Endothelial cell of umbilical vein (primary cell): ENCODE measurements at regions not wholly inside any gene's neighbourhood (a gene's known extent, or its start where the extent isn't known, plus 50 kb on each side); places are given as distances from the start of the nearest gene placed in this dataset.

Experiments
- BruUV-seq: library from RNA; stranded (reverse); fragments of 400-500 nt; replicated peaks from 2 replicates; lab custom pipeline; 2021; lab: Mats Ljungman, UMichigan
- CTCF ChIA-PET: fragments of 300-600, 350-600 bp; sonication (Branson Sonifier 250); formaldehyde crosslinking; loops from one replicate; lab custom pipeline; 2021; ENCODE audit warnings: antibody characterized with exemption, inconsistent platforms; lab: Charles Lee
- POLR2A ChIA-PET: fragments of 300-600, 350-600 bp; sonication (Branson Sonifier 250); formaldehyde crosslinking; loops from one replicate; lab custom pipeline; 2021; ENCODE audit warnings: antibody characterized with exemption, inconsistent platforms; lab: Charles Lee
- DNase-seq: peaks from one replicate; pipeline ENCODE4 v3.0.0-alpha.2; 2011; ENCODE audit warnings: low read depth, low spot score
- FAIRE-seq: peaks from 2 replicates; lab custom pipeline; 2011; peaks lifted over from hg19 to GRCh38; lab: Jason Lieb, UNC
- H2AFZ ChIP-seq: 2 replicates; pipeline ENCODE4 v1.6.0; 2012; ENCODE audit warnings: low read depth, low read length, control low read depth, inconsistent platforms
- H3K27ac ChIP-seq: 2 replicates; pipeline ENCODE4 v1.5.1; 2011; ENCODE audit warnings: low read depth, mild to moderate bottlenecking, control low read depth, low read length, moderate library complexity; ENCODE audit not compliant: insufficient read depth
- H3K27me3 ChIP-seq, 2 experiments: 2 replicates each; pipeline versions ENCODE4 v1.6.0 to v1.6.1; 2011; ENCODE audit warnings: low read length in 2 of 2, mixed read lengths in 1 of 2; ENCODE audit not compliant: control insufficient read depth in 2 of 2, insufficient read depth in 2 of 2
- H3K36me3 ChIP-seq, 2 experiments: 2 replicates in 1 of 2; 3 replicates in 1 of 2; pipeline ENCODE4 v1.5.1; 2011; ENCODE audit warnings: low read length in 2 of 2, mild to moderate bottlenecking in 1 of 2, moderate library complexity in 1 of 2; ENCODE audit not compliant: control insufficient read depth in 2 of 2, insufficient read depth in 2 of 2; ENCODE audit errors: extremely low read depth in 1 of 2
- H3K4me1 ChIP-seq: 3 replicates; pipeline ENCODE4 v1.5.1; 2011; ENCODE audit warnings: mild to moderate bottlenecking, low read length; ENCODE audit not compliant: control insufficient read depth, insufficient read depth; ENCODE audit errors: extremely low read depth
- H3K4me2 ChIP-seq: 2 replicates; pipeline ENCODE4 v1.6.1; 2011; ENCODE audit warnings: low read length, control low read depth, mixed read lengths; ENCODE audit not compliant: insufficient read depth
- H3K4me3 ChIP-seq, 3 experiments: fragments of 200-600 bp in 1 of 3; sonication (generic), shearing (Covaris generic) in 1 of 3; replicated peaks in 1 of 3; 2 replicates each; pipeline ENCODE4 v1.5.1; 2011 to 2016; ENCODE audit warnings: control low read depth in 3 of 3, low read length in 3 of 3, mild to moderate bottlenecking in 2 of 3, inconsistent platforms in 1 of 3, low read depth in 1 of 3, moderate library complexity in 1 of 3; ENCODE audit not compliant: insufficient read depth in 1 of 3
- H3K79me2 ChIP-seq: 2 replicates; pipeline ENCODE4 v1.6.0; 2012; ENCODE audit warnings: low read length, inconsistent platforms; ENCODE audit not compliant: control insufficient read depth, insufficient read depth
- H3K9ac ChIP-seq: replicated peaks from 2 replicates; pipeline ENCODE3; 2011; ENCODE audit warnings: low read length, control low read depth; ENCODE audit not compliant: insufficient read depth; ENCODE audit errors: extremely low read depth
- H3K9me1 ChIP-seq: replicated peaks from 3 replicates; pipeline ENCODE4 v1.6.0; 2011; ENCODE audit warnings: mild to moderate bottlenecking, low read length; ENCODE audit not compliant: control insufficient read depth, insufficient read depth; ENCODE audit errors: extremely low read depth
- H3K9me3 ChIP-seq: replicated peaks from 2 replicates; pipeline ENCODE4 v1.5.1; 2012; ENCODE audit warnings: low read length, inconsistent platforms; ENCODE audit not compliant: control insufficient read depth, insufficient read depth
- H4K20me1 ChIP-seq: replicated peaks from 2 replicates; pipeline ENCODE3; 2011; ENCODE audit warnings: mild to moderate bottlenecking, low read length; ENCODE audit not compliant: control insufficient read depth, insufficient read depth; ENCODE audit errors: extremely low read depth
- EZH2 ChIP-seq: IDR thresholded peaks from 2 replicates; pipeline ENCODE4 v1.6.1; 2012; ENCODE audit warnings: borderline replicate concordance, low read depth, mild to moderate bottlenecking, moderate library complexity, low read length, inconsistent platforms; ENCODE audit not compliant: severe bottlenecking
- FOS ChIP-seq: IDR thresholded peaks from 2 replicates; pipeline ENCODE4 v1.6.1; 2011; ENCODE audit warnings: mild to moderate bottlenecking, low read length, moderate library complexity, borderline replicate concordance; ENCODE audit not compliant: insufficient read depth
- GATA2 ChIP-seq: IDR thresholded peaks from 2 replicates; pipeline ENCODE4 v1.7.0; 2011; ENCODE audit warnings: low read depth, mild to moderate bottlenecking, moderate library complexity, mixed read lengths, low read length; ENCODE audit not compliant: insufficient read length, insufficient read depth
- JUN ChIP-seq: IDR thresholded peaks from 2 replicates; pipeline ENCODE4 v1.6.1; 2011; ENCODE audit warnings: borderline replicate concordance, low read depth; ENCODE audit not compliant: insufficient read length, insufficient read depth
- MYC ChIP-seq: IDR thresholded peaks from one replicate; pipeline ENCODE4 v1.6.1; 2011; ENCODE audit warnings: mild to moderate bottlenecking, low read depth, low read length
- POLR2A ChIP-seq: IDR thresholded peaks from 2 replicates; pipeline ENCODE4 v1.6.1; 2012; ENCODE audit warnings: low read depth, mild to moderate bottlenecking, control low read depth, low read length
- POLR2AphosphoS5 ChIP-seq: IDR thresholded peaks from 2 replicates; pipeline ENCODE4 v1.6.1; 2012; ENCODE audit warnings: low read depth, mild to moderate bottlenecking, control low read depth, low read length, moderate library complexity; ENCODE audit not compliant: insufficient read depth
- dilution Hi-C: fragments of 300-500 bp; cut with MboI; formaldehyde crosslinking; loops from one replicate; pipeline ENCODE4 v1.15.0; 2019; ENCODE audit warnings: low sequenced_read_pairs; ENCODE audit not compliant: extremely low pct_ligation_motif_present
- intact Hi-C: fragments of 100-400 bp; cut with micrococcal nuclease; formaldehyde crosslinking; loops from one replicate; pipeline ENCODE4 v1.10.0; 2022
- TF ChIP-seq, protein P1 (sequence below), 2 donors: IDR thresholded peaks; 1 replicate in 1 of 2; 2 replicates in 1 of 2; pipeline ENCODE4 v1.5.1; 2011; ENCODE audit warnings: low read length in 2 of 2, mild to moderate bottlenecking in 2 of 2, moderate library complexity in 2 of 2, control low read depth in 1 of 2, inconsistent platforms in 1 of 2, low read depth in 1 of 2; ENCODE audit not compliant: insufficient read depth in 1 of 2; ENCODE audit errors: extremely low read depth in 1 of 2
- TF ChIP-seq, protein P2 (sequence below): IDR thresholded peaks from 2 replicates; pipeline ENCODE4 v1.6.1; 2011; ENCODE audit not compliant: insufficient read depth, insufficient read length

DNA sequence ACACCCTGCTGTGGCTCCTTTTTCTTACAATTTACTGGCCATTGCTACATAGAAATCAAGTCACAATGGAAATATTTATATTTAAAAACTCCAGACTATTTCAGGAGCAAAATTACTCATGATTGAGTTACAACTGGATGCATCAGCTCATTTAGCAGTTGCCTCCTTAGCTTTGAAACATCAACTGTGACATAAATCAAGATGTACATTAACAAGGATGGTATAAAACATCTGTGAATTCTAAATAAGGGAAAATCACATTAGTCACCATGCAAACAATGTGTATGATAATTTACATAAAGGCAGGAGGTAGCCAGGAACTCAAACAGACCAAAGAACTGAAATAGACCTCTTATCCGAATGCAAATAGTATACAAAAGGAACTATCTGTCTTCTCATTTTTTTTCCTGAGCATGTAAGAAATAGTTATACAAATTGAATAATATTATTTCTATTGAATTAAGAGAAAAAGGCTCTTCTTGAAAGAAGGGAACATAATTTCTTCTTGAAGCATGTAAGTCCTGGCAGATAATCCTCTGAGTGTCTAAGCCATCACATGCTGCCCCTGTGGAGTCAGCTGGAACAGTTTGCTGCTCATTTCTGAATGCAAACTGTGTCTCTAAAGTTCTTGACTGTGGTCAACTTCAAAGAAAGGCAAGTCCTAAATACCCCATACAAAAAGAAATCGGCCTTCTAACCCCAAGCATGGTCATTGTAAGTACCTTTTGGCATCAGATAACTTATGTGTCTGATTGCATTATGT lies 151.2 kb downstream of the NAA11 start:
- no peaks in the 10 kb centered on the region for H3K9me3 ChIP-seq
- ChIA-PET CTCF (interaction anchor here (0.6 to 1.6 kb wide), 3 partner anchors 9 to 352 kb away, joined by 3 read pairs; no protein-coding TSS in a partner anchor), POLR2A (no interaction called here)
- H3K27ac ChIP-seq = no peak overlapping the region
- no peak overlapping the region for H3K9ac ChIP-seq
- no peaks in the 10 kb centered on the region for H4K20me1 ChIP-seq
- intact Hi-C loops (no loop called here), dilution Hi-C loops (no loop called here)
- TF ChIP-seq POLR2A = no peak
- TF ChIP-seq POLR2AphosphoS5 = no peak
- TF ChIP-seq MYC = no peak
- no peak for TF ChIP-seq FOS
- TF ChIP-seq JUN = no peak
- TF ChIP-seq, protein P1, sequence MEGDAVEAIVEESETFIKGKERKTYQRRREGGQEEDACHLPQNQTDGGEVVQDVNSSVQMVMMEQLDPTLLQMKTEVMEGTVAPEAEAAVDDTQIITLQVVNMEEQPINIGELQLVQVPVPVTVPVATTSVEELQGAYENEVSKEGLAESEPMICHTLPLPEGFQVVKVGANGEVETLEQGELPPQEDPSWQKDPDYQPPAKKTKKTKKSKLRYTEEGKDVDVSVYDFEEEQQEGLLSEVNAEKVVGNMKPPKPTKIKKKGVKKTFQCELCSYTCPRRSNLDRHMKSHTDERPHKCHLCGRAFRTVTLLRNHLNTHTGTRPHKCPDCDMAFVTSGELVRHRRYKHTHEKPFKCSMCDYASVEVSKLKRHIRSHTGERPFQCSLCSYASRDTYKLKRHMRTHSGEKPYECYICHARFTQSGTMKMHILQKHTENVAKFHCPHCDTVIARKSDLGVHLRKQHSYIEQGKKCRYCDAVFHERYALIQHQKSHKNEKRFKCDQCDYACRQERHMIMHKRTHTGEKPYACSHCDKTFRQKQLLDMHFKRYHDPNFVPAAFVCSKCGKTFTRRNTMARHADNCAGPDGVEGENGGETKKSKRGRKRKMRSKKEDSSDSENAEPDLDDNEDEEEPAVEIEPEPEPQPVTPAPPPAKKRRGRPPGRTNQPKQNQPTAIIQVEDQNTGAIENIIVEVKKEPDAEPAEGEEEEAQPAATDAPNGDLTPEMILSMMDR (IDR thresholded peaks at IDR 0.05; ENCODE audit: extremely low read depth in 1 of 2, insufficient read depth in 1 of 2, low read depth in 1 of 2, low read length in 2 of 2) = no peak
- no peak for TF ChIP-seq GATA2
- TF ChIP-seq, protein P2, sequence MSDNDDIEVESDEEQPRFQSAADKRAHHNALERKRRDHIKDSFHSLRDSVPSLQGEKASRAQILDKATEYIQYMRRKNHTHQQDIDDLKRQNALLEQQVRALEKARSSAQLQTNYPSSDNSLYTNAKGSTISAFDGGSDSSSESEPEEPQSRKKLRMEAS = no peak
- TF ChIP-seq EZH2 = no peak
- H3K9me1 ChIP-seq = no peaks in the 10 kb centered on the region
- no peak overlapping the region for H3K4me3 ChIP-seq
- H3K79me2 ChIP-seq = no peaks in the 10 kb centered on the region
- no peaks in the 10 kb centered on the region for H3K36me3 ChIP-seq
- H3K4me2 ChIP-seq = no peak overlapping the region
- no peak for DNase-seq
- H2AFZ ChIP-seq = no peak overlapping the region
- no peaks in the 10 kb centered on the region for H3K4me1 ChIP-seq
- FAIRE-seq = no peak
- no TSS peak for BruUV-seq
- no peaks in the 10 kb centered on the region for H3K27me3 ChIP-seq
